Posterior vena cava (tissue), 2 donors: ENCODE measurements at regions not wholly inside any gene's neighbourhood (a gene's known extent, or its start where the extent isn't known, plus 50 kb on each side); places are given as distances from the start of the nearest gene placed in this dataset.
"Not testable (repeated sequence)": the region's sequence is repeated elsewhere in the genome, so short reads cannot be mapped to it uniquely, and the experiment has no call there.

ENCODE experiments used
- DNase-seq: peaks from one replicate; pipeline ENCODE4 v3.0.0-alpha.2; 2020; ENCODE audit warnings: low spot score
- intact Hi-C, 2 donors: fragments of 100-400 bp; cut with DNase I; formaldehyde crosslinking; loops; one replicate each; pipeline versions ENCODE4 v1.14.1 to v1.14.2; 2022 to 2023
- donor health status: DM: yes; HTN: yes; CAD: no.
- donor health status: DM: yes; HTN: yes; CAD: no.

- DNase-seq = no peak
- intact Hi-C loops = no loop called here
Observed at GRCh38 chr15:96184297-96184696, 146.2 kb upstream of the NR2F2 start.

GRCh38 chr15:96186105-96186504 lies 144.4 kb upstream of the NR2F2 start:
- intact Hi-C loops = no loop called here

GRCh38 chr15:96187341-96188305 lies 142.9 kb upstream of the NR2F2 start:
- DNase-seq = no peak

More at GRCh38 chr15:96186105-96186504, 144.4 kb upstream of the NR2F2 start:
- DNase-seq = no peak

GRCh38 chr15:96197721-96198120 lies 132.8 kb upstream of the NR2F2 start:
- DNase-seq = no peak
- intact Hi-C loops = no loop called here

More at GRCh38 chr15:96187341-96188305, 142.9 kb upstream of the NR2F2 start:
- intact Hi-C loops = no loop called here

DNA sequence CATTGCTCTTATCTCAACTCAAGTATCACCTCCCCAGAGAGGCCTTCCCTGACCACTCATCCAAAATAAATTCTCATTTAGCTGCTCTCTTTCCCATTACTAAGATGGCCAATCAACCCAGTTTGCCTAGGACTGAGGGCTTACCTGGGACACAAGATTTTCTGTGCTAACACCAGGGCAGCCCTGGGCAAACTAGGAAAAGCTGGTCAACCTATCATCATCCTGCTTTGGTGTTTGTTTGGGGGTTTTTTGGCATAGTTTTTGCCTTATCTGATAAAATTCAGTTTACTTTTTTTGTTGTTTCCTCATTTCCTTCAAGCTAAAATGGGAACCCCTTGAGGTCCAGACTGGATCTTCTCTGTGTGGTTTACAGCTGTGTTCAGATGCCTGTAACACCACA lies 131.4 kb upstream of the NR2F2 start:
- DNase-seq = no peak
- intact Hi-C loops = no loop called here

DNA sequence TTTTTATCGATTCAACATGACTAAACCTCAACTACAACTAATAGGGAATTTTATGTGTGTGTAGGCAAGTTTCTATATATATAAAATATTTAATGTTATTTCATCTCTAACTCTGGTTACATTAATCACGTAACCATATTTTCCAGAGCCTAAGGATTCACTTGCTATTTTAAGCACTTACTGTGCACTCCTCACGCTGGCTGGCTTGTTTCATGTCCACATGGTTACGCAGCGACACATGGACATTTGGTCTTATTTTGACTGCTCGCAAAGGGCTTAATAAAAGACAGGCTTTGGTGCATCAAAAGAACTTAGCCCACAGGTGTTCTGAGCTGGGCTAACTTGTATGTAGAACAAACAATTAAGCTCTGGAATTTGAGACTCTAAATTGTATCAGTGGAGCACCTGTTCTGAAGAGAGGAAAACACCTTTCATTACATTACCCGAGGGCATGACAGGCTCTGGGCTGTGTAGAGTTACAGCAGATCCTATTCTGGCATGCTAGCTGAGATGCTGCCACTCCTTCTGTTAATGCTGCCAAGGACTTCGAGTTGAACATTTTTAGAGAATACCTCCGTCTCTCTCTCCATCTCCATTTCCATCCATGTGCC lies 130.0 kb upstream of the NR2F2 start:
- DNase-seq = no peak
- intact Hi-C loops = no loop called here

DNA sequence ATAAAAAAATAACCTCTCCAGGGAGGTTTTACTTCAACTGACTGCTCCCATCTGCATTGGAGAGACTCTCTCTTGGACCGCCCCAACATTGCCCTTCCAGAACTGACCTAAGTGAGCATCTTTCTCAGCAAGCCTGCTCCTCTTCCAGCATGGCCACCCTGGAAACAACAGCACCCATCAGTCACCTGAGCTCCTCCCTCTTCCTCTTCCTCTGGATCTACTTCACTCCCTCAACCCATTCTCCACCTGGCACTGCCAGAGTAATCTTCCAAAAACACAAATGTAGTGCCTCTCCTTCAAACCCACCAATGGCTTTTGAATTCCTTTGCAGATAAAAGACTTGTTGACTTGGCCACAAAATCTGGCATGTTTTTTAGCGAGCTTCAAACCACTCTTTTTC lies 128.8 kb upstream of the NR2F2 start:
- DNase-seq = no peak
- intact Hi-C loops = no loop called here

DNA sequence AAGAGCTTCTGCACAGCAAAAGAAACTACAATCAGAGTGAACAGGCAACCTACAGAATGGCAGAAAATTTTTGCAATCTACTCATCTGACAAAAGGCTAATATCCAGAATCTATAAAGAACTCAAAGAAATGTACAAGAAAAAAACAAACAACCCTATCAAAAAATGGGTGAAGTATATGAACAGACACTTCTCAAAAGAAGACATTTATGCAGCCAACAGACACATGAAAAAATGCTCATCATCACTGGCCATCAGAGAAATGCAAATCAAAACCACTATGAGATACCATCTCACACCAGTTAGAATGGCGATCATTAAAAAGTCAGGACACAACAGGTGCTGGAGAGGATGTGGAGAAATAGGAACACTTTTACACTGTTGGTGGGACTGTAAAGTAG lies 124.9 kb upstream of the NR2F2 start:
- DNase-seq, intact Hi-C loops: not testable (repeated sequence)

- DNase-seq = no peak
- intact Hi-C loops = no loop called here
Observed at GRCh38 chr15:96207377-96208006, 123.0 kb upstream of the NR2F2 start.

- intact Hi-C loops = no loop called here
- no peak for DNase-seq
Observed at GRCh38 chr15:96209285-96209735, 121.2 kb upstream of the NR2F2 start.

- no peak for DNase-seq
- intact Hi-C loops = no loop called here
Observed at GRCh38 chr15:96213045-96213444, 117.5 kb upstream of the NR2F2 start.

DNA sequence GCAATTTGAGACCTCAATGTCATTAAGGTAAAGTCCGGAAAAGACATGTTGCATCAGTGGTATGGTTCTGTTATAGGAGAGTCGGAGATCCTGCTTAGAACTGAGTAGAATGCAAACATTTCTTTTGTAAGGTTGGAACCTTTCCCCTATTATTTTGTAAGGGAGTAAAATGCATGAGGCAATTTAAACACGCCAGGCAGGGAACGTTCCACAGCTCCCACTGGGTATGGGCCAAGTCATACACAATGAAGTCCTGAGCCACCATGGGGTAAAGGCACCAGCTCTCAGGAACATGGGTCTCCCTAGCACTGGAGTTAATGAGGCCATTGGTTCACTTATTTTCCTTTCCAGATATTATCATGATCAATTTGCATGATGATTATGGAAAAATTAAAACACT lies 116.6 kb upstream of the NR2F2 start:
- intact Hi-C loops = no loop called here
- DNase-seq = no peak

DNA sequence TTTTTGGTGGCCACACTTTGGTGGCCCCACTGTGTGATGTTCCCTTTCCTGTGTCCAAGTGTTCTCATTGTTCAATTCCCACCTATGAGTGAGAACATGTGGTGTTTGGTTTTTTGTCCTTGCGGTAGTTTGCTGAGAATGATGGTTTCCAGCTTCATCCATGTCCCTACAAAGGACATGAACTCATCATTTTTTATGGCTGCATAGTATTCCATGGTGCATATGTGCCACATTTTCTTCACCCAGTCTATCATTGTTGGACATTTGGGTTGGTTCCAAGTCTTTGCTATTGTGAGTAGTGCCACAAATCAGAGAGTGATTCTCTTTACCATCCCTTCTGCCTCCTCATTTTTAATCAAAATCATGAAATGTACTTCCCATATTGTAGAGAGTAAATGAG lies 114.0 kb upstream of the NR2F2 start:
- intact Hi-C loops = not testable (repeated sequence)

GRCh38 chr15:96217983-96218382 lies 112.5 kb upstream of the NR2F2 start:
- no peak for DNase-seq
- intact Hi-C loops = no loop called here

More for the DNA sequence above, 114.0 kb upstream of the NR2F2 start:
- DNase-seq = not testable (repeated sequence)

DNA sequence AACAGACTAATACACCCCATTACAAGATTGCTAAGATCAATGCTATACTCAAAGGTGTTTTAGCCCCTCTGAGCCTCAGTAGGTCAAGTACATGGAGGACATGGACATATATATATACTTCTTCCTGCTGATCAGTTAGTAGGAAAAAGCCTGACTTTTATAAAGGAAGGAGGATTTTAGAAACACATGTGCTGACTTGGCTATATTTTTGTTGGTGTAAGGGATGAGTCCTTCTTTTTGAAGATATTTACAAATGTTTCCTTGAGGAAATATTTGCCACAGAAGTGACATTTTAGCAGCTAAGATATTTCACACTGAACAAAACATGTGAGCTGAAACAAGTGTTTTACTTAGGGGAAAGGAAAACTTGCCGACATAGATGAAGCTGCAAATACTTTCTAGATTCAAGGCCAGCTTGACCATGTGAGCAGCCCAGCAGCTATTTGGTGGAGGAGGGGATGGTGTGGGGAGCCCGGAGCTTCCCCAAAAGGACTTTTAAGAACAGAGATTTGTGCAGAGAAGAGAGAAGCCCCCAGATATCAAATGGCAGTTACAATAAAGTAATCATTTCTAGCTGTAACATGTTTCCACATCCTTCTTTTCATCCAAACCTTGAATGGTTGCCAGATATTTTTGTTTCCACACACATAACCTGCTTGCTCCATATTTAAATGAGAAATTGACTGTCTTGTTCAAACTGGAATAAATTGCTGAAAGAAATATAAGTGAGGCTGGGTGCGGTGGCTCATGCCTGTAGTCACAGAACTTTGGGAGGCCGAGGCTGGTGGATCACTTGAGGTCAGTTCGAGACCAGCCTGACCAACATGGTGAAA lies 111.7 kb upstream of the NR2F2 start:
- DNase-seq = no peak
- intact Hi-C loops = no loop called here

GRCh38 chr15:96219681-96220080 lies 110.8 kb upstream of the NR2F2 start:
- intact Hi-C loops = loop anchor here in 1 of 2 donors (5.0 kb wide), 1 partner anchor 68 kb away; no protein-coding TSS in a partner anchor

DNA sequence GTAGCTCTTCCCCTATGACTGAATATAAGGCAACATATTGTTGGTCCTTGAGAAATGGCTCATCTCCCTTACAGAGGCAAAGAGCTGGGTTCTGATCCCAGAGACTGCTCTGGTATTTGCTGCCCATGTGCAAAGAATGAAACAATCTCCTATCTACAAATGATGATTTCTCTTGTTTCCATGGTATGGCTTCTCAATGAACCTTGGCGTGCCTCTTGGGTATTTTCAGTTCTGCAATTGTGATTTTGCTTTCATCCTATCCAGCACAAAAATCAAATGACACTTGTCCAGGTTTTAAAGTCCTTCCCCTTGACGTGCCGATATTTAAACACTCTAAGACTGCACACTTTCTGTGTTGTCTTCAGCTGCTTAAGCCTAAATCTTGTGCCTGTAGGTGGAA lies 109.8 kb upstream of the NR2F2 start:
- no peak for DNase-seq
- intact Hi-C loops = loop anchor here in 1 of 2 donors (5.0 kb wide), 1 partner anchor 67 kb away; no protein-coding TSS in a partner anchor

More at GRCh38 chr15:96219681-96220080, 110.8 kb upstream of the NR2F2 start:
- no peak for DNase-seq

DNA sequence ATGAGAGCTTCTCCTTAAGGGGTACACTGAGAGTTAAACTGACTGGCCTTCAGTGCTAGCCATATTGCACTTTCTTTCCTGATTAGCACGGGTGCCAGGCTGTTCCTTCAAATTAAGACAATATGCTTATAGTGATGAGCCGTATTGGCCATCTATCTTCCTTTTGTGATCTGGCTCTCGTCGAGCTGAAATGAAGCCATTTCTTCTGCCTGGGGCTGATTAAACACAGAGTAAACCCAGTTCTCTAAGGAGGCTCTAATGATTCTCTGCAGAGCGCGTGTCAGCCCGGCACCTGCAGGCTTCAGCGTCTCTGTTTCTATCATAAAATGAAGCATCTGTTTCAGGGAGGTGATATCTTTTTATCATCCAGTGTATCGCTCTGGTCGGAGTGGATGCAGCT lies 107.5 kb upstream of the NR2F2 start:
- DNase-seq = no peak
- intact Hi-C loops = loop anchor here in 1 of 2 donors (5.0 kb wide), 1 partner anchor 64 kb away; no protein-coding TSS in a partner anchor

DNA sequence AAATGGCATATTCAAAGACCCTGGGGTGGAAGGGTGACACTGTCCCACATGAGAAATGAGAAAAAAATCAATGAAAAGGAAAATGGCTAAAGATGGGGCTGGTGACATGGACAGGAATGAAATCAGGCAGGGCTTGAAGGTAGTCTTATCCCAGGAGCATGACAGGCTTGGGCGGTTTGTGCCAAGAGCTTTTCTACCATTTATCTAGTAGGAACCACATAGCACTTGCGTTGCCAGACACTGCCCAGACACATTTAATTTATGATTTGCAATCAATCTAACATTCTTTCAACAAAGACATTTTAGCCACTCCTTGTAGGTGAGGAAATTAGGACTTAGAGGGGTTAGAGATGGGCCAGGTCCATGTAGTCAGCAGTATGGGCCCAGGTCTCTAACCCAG lies 106.6 kb upstream of the NR2F2 start:
- intact Hi-C loops = loop anchor here in 1 of 2 donors (5.0 kb wide), 1 partner anchor 63 kb away; no protein-coding TSS in a partner anchor
- DNase-seq = no peak
